ENCODE measurements at regions not wholly inside any gene's neighbourhood (a gene's known extent, or its start where the extent isn't known, plus 50 kb on each side); places are given as distances from the start of the nearest gene placed in this dataset.

DNA sequence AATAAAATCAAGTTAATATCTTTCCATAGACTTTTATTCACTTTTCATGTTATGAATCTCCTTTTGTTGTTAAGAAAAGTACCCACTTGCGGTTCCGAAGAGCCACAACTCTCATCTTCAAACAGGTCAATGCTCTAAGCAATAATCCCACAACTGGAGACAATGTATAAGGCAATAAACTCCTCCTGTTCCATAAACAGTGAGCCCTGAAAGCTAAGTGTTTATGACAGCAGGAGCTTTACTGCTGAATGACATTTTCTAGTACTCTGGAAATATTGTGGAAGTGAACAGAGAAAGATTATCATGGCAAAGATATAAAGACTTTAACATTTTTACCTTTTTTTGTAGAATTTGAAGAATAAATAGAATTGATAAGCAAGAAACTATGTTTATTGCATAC lies 213.5 kb upstream of the MBL2 start:
- Histone ChIP-seq H3K79me2 (replicated peaks; ENCODE audit: insufficient read depth, low read length) (no peaks in the 10 kb centered on the region), H3K27ac (ENCODE audit: low read length) (no peak overlapping the region), H3K4me2 (ENCODE audit: low read length) (no peak overlapping the region), H3K36me3 (ENCODE audit: insufficient read depth, low read length) (no peaks in the 10 kb centered on the region), H2AFZ (ENCODE audit: low read depth, low read length) (no peak overlapping the region), H3F3A (ENCODE audit: insufficient read depth, low read length, poor library complexity, severe bottlenecking) (no peaks in the 10 kb centered on the region), H3K9me2 (ENCODE audit: insufficient read depth, low read length) (no peaks in the 10 kb centered on the region), H3K27me3 (ENCODE audit: insufficient read depth, low read depth, low read length) (no peaks in the 10 kb centered on the region), H3K4me3 (ENCODE audit: low read length) (no peak overlapping the region), H3K9ac (ENCODE audit: low read length) (no peak overlapping the region), H4K20me1 (ENCODE audit: insufficient read depth) (no peaks in the 10 kb centered on the region), H3K9me3 (ENCODE audit: low read length) (no peaks in the 10 kb centered on the region)
- peak; percentile 73 for TF ChIP-seq POLR2AphosphoS5 (IDR thresholded peaks at IDR 0.05)
- TF ChIP-seq TAF1 (IDR thresholded peaks at IDR 0.05; ENCODE audit: low read depth): no peak
- peak; percentile 29 for TF ChIP-seq EP300 (conservative IDR thresholded peaks at IDR 0.05; ENCODE audit: poor library complexity, severe bottlenecking)
- TF ChIP-seq REST (IDR thresholded peaks at IDR 0.05; ENCODE audit: borderline replicate concordance): peak; percentile 41

DNA sequence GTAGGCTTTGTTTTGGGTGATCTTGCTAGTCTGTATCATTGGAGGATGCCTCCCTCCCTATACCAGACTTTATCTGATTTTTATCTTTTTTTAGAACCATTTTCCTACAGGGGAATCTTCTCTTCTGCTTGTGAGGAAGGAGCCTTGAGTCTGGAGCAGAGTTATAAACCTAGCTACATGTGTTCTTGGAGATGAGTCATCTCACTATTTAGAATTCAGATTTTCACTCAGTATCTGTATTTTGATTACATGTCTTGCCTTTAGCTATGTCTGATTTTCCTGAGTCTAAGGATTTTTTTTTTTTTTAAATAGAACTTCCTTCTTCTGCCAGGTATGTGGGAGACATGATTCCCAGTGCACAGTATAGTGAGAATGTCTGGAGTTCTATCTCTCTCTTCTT lies 211.6 kb upstream of the MBL2 start:
- Histone ChIP-seq H3K9ac (ENCODE audit: low read length) (no peak overlapping the region), H3K4me3 (ENCODE audit: low read length) (no peak overlapping the region), H3K36me3 (ENCODE audit: insufficient read depth, low read length) (no peaks in the 10 kb centered on the region), H3K27ac (ENCODE audit: low read length) (no peak overlapping the region), H3K9me3 (ENCODE audit: low read length) (no peaks in the 10 kb centered on the region), H3K27me3 (ENCODE audit: insufficient read depth, low read depth, low read length) (no peaks in the 10 kb centered on the region), H3K79me2 (replicated peaks; ENCODE audit: insufficient read depth, low read length) (no peaks in the 10 kb centered on the region), H3K9me2 (ENCODE audit: insufficient read depth, low read length) (no peaks in the 10 kb centered on the region), H2AFZ (ENCODE audit: low read depth, low read length) (no peak overlapping the region), H3K4me2 (ENCODE audit: low read length) (no peak overlapping the region), H4K20me1 (ENCODE audit: insufficient read depth) (no peaks in the 10 kb centered on the region), H3F3A (ENCODE audit: insufficient read depth, low read length, poor library complexity, severe bottlenecking) (no peaks in the 10 kb centered on the region)
- TF ChIP-seq POLR2AphosphoS5 (IDR thresholded peaks at IDR 0.05): no peak
- TF ChIP-seq RAD21 (conservative IDR thresholded peaks at IDR 0.05): no peak
- TF ChIP-seq REST (IDR thresholded peaks at IDR 0.05; ENCODE audit: borderline replicate concordance): no peak
- TF ChIP-seq, protein P1, sequence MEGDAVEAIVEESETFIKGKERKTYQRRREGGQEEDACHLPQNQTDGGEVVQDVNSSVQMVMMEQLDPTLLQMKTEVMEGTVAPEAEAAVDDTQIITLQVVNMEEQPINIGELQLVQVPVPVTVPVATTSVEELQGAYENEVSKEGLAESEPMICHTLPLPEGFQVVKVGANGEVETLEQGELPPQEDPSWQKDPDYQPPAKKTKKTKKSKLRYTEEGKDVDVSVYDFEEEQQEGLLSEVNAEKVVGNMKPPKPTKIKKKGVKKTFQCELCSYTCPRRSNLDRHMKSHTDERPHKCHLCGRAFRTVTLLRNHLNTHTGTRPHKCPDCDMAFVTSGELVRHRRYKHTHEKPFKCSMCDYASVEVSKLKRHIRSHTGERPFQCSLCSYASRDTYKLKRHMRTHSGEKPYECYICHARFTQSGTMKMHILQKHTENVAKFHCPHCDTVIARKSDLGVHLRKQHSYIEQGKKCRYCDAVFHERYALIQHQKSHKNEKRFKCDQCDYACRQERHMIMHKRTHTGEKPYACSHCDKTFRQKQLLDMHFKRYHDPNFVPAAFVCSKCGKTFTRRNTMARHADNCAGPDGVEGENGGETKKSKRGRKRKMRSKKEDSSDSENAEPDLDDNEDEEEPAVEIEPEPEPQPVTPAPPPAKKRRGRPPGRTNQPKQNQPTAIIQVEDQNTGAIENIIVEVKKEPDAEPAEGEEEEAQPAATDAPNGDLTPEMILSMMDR (IDR thresholded peaks at IDR 0.05; ENCODE audit: poor library complexity, severe bottlenecking): no peak
- TF ChIP-seq EP300 (conservative IDR thresholded peaks at IDR 0.05; ENCODE audit: poor library complexity, severe bottlenecking): no peak
- TF ChIP-seq EZH2 (IDR thresholded peaks at IDR 0.05; ENCODE audit: borderline replicate concordance, insufficient read depth, low read length, poor library complexity, severe bottlenecking): no peak
- no peak for TF ChIP-seq TAF1 (IDR thresholded peaks at IDR 0.05; ENCODE audit: low read depth)
- no peak for TF ChIP-seq MXI1 (conservative IDR thresholded peaks at IDR 0.05; ENCODE audit: poor library complexity, severe bottlenecking)
- TF ChIP-seq SMC3 (conservative IDR thresholded peaks at IDR 0.05; ENCODE audit: poor library complexity): no peak
